ENCODE measurements at regions not wholly inside any gene's neighbourhood (a gene's known extent, or its start where the extent isn't known, plus 50 kb on each side); places are given as distances from the start of the nearest gene placed in this dataset.

DNA sequence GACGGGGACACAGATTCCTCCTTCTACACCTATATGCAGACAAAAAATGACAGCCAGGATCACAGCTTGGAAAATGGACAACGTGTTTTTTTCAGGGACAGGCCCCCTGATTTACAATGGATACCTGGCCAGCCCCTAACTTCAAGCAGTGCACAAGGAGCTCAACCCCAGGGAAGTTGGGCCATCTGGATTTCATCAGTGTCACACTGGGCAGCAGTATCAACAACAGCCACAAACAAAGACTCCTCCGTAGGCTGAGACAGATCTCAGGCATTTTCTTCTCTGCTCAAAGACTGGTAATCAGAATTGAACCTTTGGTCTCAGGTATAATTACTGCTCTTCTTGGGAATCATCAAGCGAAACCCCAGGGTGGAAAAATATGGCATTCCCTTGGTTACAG lies 374.0 kb downstream of the ZNF608 start:
- no peak for DNase-seq (ENCODE audit: low spot score)

DNA sequence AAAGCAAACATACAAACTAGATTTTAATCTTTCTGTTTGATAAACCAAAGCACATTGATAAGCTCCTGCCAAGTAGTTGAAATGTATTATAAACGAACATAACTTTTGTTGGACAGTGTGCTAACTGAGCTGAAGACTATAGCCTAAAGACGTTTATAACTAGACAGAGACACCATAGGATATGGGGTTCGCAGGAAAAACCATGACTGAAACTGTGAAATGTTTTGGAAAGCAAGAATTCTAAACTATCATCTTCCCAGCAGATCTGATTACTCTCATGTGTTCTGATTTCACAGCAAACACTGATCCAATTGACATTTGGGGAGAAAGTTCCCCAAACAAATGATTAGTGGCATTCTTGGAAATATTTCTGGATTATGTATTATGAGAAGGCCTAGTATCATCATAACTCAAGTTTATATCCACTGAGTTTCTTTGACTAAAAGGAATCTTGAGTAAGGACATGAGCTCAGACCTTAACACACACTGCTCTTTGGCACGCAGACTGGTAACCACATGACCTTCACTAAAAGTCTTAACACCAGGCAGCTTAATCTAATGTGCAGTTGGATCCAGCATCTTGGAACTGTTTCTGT lies 375.2 kb downstream of the ZNF608 start:
- no peak for DNase-seq (ENCODE audit: low spot score)

DNA sequence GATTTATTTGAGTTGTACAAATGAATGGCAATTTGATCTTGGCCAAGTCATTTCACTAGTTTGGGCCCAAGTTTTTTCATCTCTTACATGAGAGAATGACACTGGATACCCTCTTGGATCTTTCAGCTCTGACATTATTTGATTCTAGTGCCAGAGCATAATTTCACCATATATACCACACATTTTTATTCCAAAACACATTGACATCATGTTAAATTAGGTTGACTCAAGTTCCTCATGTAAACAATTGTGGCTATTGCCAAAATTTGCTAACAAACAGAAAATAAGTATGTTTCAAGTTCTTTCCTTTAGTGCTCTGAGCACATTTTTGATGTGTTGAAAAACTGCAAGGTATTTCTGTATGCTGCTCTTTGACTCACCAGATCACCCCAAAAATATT lies 375.8 kb downstream of the ZNF608 start:
- DNase-seq (ENCODE audit: low spot score), result no peak

GRCh38 chr5:124365361-124365801 lies 381.1 kb downstream of the ZNF608 start:
- DNase-seq (ENCODE audit: low spot score), result no peak

GRCh38 chr5:124355928-124356327 lies 390.5 kb downstream of the ZNF608 start:
- no peak for DNase-seq (ENCODE audit: low spot score)

- no peak for DNase-seq (ENCODE audit: low spot score)
These were observed 393.4 kb downstream of the ZNF608 start for GRCh38 chr5:124353016-124353415.

GRCh38 chr5:124352312-124352711 lies 394.1 kb downstream of the ZNF608 start:
- DNase-seq (ENCODE audit: low spot score), result no peak

DNA sequence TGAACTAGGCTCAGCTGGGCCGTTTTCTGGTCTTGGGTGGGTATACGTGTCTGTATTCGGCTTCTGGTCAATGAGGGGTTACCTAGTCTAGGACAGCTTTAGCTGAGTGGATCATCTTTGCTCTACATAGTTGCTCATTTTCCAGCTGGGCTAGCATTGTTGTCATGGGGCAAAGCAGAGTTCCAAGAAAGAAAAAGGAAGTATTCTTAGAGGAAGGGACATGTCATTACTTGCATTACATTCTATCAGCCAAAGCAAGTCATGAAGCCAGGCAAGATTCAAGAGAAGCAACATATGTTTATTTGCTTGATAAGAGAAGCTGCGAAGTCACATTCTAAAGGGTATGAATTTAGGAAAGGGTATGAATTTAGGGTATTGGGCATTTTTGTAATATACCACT lies 396.5 kb downstream of the ZNF608 start:
- no peak for DNase-seq (ENCODE audit: low spot score)

- no peak for DNase-seq (ENCODE audit: low spot score)
These were observed 403.0 kb downstream of the ZNF608 start for GRCh38 chr5:124343451-124343867.

GRCh38 chr5:124342986-124343385 lies 403.5 kb downstream of the ZNF608 start:
- DNase-seq (ENCODE audit: low spot score), result no peak

DNA sequence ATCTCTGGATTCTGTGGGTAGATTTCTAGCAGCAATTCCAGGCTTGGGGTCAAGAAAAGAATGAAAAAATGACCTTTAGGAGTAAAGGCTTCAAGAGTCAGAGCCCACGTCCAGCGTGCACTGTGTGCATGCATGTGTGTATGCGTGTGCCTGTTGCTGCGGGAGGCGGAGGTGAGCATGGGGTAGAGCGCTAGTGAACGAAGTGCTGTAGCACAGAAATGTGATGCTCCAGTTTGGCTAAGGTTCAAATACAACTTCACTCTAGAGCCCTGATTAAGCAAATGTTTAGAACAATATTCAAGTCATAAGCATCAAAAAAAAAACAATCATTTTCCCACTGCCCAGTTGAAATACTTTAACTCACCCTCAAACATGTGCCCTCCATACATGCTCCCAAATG lies 403.9 kb downstream of the ZNF608 start:
- no peak for DNase-seq (ENCODE audit: low spot score)

GRCh38 chr5:124342027-124342471 lies 404.4 kb downstream of the ZNF608 start:
- no peak for DNase-seq (ENCODE audit: low spot score)

- no peak for DNase-seq (ENCODE audit: low spot score)
These were observed 405.2 kb downstream of the ZNF608 start for GRCh38 chr5:124341066-124341858.

DNA sequence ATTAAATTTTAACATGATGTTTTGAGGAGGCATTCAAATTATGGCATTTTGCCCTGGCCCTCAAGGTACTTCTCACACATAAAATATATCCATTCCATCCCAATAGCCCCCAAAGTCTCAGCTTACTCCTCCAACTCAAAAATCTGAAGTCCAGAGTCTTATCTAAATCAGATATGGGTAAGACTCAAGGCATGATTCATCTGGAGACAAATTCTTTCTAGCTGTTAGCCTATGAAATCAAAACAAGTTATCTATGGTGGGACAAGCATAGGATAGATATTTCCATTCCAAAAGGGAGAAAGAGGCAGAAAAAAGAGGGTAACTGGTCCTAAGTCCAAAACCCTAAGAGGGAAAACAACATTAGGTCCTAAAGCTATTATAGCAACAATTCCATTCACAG lies 408.4 kb downstream of the ZNF608 start:
- no peak for DNase-seq (ENCODE audit: low spot score)

GRCh38 chr5:124333298-124333979 lies 413.0 kb downstream of the ZNF608 start:
- no peak for DNase-seq (ENCODE audit: low spot score)

GRCh38 chr5:124332273-124332672 lies 414.2 kb downstream of the ZNF608 start:
- DNase-seq (ENCODE audit: low spot score), result no peak

- DNase-seq (ENCODE audit: low spot score), result no peak
These were observed 415.7 kb downstream of the ZNF608 start for GRCh38 chr5:124330595-124331220.

- DNase-seq (ENCODE audit: low spot score), result no peak
These were observed 418.2 kb downstream of the ZNF608 start for GRCh38 chr5:124328201-124328600.

DNA sequence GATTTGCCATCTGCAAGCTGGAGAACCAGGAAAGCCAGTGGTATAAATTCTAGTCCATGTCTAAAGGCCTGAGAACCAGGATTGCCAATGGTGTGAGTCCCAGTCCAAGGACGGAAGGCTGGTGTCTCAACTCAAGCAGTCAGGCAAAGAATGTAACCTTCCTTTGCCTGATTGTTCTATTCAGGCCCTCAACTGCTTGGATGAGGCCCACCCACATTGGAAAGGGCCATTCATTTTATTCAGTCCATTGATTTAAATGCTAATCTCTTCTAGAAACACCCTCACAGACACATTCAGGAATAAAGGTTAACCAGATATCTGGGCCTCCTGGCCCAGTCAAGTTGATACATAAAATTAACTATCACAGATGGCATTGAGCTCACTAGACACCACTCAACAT lies 427.8 kb downstream of the ZNF608 start:
- no peak for DNase-seq (ENCODE audit: low spot score)

- DNase-seq (ENCODE audit: low spot score), result no peak
These were observed 429.0 kb downstream of the ZNF608 start for GRCh38 chr5:124317451-124317850.

DNA sequence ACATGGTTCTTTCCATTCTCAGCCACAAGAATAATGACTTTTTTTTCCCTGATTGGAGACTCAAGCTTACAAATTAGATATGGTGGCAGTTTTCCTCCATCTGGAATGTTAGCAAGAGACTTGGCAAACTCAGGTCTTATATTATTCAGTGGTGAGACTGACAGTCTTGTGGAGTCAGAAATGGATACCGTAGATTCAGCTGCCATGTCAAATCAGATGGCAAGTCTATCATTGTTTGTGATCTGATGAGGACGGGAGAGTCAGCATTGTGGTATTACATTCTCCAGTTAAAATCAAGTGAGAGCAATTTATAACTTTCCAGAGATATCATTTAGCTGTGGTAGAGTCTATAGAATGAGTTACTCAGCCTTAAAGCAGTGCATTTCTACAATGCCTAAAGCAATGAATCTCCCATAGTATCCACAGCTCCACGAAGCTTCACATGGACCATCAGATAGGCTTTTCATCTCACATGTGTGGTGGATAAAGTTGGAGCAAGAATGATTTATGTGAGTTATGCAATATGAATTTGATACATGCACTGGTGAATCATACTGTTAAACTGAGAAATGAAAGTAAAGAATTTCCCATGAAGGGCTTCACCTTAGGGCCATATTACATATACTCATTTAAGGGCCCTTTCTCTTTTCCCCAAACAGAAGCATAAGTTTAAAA lies 430.6 kb downstream of the ZNF608 start:
- no peak for DNase-seq (ENCODE audit: low spot score)

GRCh38 chr5:124310453-124310852 lies 436.0 kb downstream of the ZNF608 start:
- DNase-seq (ENCODE audit: low spot score), result no peak

Measured in ecto neural progenitor cell (in vitro differentiated cells).